ENCODE measurements at regions not wholly inside any gene's neighbourhood (a gene's known extent, or its start where the extent isn't known, plus 50 kb on each side); places are given as distances from the start of the nearest gene placed in this dataset.

DNA sequence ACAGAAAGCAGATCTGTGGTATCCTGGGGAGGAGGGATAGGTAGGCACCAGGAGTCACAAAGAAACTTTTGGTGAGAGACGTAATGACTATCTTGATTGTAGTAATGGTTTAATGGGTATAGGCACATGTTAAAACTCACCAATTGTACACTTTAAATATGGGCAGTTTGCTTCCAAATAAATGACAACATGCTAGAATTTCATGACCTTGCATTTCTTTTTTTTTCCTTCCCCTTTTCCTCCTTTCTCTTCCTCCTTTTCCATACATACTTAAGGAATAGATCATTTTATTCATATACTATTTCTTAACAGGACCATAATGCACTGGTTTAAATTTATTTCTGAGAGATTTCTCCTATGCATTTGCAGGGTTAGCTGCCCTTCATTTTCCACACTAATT, 341.8 kb downstream of the TMEM182 start:
- no peak for DNase-seq (ENCODE audit: low read depth)

DNA sequence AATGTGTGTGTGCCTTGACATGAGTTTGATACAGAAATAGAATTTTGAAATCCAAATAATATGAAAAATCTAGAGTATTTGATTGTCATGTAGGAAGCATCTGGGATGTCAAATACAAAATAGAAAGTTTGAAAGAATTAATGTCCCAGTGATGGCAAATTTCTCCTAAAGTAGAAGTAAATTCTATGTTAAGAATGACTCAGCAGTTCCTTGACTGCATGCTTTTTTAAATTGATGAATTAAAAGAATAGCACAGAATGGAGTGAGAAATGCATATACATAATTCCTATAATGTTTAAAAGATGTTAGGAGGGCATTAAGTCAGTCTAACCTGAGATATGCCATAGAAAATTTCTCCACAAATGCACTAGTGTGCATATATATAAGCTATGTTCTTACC, 357.5 kb downstream of the TMEM182 start:
- DNase-seq (ENCODE audit: low read depth), result no peak

DNA sequence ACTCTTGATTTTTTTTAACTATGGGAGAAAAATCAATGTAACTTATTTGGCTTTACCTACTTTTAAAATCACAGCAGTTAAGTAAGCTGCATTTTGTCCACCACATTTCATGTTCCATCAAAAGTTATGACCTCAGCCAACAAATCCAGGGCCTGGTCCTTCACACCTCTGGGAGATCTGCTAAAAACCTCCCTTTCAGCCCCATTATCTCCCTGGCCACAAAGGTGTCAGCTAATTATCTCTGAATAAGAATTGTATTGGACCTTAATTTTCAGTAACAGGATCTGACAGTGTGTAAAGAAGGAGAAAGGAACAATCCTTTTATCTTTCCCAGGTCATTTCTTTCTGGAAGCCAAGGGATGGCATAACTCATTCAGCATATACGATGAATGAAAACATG, 359.3 kb downstream of the TMEM182 start:
- no peak for DNase-seq (ENCODE audit: low read depth)

DNA sequence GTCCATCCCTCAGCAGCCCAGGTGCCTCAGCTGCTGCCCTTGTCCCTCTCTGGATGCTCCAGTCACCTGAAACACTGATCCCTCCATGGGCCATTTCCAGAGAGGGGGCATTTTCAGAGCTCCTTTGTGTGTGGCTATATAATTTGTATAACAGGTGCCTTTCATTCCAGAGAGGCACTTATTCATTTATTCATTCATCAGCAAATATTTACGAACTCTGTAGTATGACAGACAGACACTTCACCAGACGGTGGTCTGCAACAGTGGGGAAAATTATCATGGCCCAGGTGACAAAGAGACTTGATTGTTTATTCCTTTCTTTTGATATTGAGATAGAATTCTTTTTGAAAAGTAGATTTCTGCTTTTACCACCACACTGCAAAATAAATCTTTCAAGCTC, 361.7 kb downstream of the TMEM182 start:
- no peak for DNase-seq (ENCODE audit: low read depth)

DNA sequence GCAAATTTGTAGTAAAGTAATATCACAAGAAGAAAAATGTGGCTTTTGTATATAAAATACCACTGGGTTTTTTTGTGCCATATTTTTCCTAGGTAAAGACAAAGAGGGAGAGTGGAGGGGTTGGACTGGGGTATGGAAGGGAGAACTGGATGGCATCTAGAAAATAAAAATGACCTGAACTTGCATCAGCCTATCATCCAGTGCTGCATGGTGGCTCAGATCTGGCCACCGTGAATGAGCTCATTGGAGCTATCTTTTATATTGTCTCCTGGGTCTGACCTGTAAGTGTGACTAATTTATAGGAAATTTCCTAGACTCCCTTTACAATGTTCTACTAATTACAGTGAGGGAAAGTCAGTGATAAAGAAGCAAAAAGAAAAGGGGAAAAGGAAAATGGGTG, 369.0 kb downstream of the TMEM182 start:
- no peak for DNase-seq (ENCODE audit: low read depth)

DNA sequence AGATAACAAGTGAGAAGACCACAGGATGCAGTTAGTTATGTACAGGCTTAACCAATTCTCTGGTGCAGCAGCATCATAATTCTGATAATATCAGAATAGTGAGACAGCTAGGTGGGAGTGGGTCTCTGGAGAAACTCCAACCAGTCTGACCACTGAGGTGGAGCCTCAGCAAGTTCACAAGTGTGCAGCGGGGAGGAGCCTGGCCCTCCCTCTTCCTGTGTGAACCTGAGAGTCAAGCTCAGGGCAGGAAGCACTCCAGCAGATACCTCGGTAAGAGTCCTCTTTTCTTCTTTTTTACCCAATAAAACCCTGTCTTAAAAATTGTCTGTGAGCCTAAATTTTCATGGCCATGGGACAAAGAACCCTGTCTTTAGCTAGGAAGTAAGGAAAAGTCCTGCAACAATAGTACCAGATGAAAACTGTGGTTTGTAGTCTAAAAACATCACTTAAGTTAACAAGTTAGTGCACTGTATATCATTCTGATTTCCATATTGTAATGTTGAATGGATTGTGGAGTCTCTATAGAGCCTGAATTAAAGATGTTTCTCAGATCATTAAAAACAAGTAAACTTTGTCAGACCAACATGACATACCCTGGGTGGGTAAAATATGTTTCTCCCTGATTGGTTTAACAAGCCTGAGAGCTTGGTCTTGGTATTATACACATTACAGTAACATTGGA, 370.8 kb downstream of the TMEM182 start:
- DNase-seq (ENCODE audit: low read depth), result no peak

DNA sequence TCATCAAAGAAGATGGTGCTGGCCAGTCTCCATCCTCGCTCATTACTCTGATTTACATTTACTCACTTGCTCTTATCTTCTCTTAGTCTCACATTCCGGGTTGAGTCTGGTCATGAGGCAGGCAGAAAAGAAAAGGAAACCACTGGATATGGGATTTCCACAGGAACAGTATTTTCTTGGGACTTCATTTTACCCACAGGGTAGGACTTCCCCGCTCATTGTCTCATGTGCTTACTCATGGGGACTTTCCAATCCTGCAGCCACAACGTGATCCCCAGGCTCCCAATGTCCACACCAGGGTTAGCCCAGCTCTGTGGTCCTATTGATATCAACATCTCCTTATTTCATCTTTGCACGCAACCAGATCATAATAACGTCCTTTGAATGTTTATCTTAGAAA, 373.8 kb downstream of the TMEM182 start:
- DNase-seq (ENCODE audit: low read depth), result no peak

DNA sequence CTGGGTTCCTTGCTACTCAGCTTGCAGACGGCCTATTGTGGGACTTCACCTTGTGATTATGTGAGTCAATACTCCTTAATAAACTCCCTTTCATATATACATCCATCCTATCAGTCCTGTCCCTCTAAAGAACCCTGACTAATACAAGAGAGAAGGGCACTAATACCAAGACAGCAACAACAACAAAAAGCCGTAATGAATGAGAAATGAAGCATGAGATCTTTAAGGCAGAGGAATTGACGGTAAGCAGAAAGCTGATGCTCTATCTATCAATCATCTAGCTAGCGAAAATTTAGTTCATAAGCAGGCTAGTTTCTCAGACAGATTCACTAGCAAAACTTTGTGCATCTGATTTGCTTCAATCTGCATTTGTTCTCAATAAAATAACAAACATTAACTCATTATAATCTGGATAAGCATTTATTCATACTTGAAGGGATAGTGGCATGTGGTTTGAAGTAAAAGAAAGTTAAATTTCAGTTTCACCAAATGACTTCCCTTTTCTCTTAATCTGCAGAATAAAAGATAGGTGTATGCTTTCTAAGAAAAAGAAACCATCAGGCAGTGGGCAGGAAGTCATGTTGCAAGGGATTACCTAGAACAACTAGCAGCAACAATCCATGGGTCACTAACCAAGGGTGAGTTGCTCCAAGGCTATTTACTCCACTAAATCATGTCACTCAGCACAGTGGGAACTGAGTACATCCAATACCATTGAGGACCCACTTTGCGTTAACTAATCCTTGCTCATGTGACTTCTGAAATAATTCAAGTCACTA, 376.5 kb downstream of the TMEM182 start:
- no peak for DNase-seq (ENCODE audit: low read depth)

DNA sequence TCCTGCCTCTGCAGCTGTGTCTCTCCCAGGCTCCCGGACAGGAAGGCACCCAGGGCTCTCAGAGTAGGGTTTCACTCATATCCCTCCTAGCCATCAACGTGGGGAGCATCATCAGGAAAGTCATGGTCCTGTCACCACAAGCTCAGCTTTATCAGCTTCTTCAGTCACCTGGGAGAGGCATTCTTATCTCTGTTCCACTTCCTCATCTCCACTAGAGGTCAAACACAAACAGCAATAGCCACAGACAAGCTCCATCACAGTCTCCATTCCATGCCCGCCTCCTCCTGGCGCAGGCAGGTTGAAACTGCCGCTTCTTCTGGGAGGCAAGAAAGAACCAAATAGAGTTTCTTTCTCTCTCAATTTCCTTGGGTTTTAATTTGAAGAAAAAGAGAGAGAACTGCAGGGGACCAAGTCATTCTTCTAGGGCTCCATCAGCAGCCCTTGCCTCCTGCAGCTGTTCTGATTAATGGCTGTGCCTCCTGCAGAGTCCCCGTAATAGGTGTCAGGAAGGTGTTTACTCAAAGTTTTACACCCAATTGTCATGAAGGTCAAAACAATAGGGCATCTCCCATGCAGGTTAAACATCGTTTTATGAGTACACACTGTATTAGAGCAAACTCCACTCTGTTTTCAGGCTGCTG, 377.9 kb downstream of the TMEM182 start:
- no peak for DNase-seq (ENCODE audit: low read depth)

DNA sequence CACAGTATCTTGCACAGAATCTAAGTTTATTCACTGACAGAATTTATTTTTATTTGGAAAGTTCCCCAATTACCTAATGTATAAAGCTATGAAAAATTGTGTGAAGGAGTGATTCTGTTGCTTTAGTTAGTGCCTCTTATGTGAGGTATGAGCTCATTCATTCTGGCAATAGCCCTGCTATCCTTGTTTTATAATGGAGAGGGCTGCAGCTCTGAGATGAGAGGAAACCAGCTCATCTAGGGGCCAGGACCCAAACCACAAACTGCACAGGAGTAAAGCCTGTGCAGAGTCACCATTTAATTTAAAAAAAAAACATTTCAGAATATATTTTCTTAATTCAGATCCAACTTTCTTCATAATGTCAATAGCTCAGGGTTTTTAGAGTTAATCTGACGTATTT, 383.0 kb downstream of the TMEM182 start:
- DNase-seq (ENCODE audit: low read depth), result no peak

DNA sequence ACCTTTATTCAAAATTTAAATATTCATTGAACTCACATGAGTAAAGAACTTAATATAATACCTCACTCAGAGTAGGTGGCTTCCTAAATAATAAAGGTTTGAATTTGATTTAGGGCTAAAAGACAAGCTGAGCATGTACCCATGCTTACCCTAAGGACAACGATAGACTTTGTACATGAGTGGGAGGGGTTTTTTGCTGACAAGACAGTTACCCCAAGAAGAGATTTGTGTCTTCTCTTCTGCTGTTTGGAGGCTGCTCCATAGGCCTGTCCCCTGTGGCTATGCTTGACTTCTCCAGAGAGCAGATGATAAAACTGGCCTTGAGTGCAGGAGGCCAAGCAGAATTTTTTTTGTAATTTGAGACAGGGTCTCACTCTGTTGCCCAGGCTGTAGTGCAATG, 383.9 kb downstream of the TMEM182 start:
- no peak for DNase-seq (ENCODE audit: low read depth)

DNA sequence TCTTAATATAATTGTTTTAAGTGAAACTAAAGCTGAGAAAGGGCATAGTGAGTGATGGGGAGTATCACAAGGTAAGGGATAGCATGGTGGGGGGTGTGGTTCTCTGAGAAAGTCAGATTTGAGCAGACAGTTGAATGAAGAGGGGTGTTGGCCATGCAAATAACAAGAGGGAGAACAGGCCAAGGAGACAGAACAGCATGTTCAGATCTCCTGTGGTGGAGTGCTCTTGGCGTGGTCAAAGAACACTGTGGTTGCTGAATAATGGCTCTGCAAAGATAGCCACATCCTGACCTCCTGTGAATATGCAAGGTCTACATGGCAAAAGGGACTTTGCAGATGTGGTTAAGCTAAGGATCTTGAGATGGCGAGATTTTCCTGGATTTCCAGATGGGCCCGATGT, 389.2 kb downstream of the TMEM182 start:
- no peak for DNase-seq (ENCODE audit: low read depth)

DNA sequence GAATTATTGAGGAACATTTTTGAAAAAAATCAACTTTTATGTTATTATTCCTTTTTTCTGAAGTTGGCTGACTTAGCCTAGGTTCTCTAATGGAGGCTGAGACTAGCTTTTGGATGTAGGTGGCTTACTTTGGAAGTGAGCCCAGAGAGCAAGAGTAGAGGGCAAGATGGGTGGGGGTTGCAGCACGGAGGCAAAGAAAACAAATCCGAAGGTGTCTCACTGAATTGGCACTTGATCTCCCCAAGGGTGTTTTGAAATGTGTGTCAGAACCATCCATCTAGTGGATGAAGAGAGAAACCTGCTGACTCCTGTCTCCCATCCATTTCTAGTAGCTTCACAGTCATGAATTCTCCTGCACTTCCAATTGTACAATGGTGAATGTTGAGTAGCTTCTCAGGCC, 390.7 kb downstream of the TMEM182 start:
- no peak for DNase-seq (ENCODE audit: low read depth)

DNA sequence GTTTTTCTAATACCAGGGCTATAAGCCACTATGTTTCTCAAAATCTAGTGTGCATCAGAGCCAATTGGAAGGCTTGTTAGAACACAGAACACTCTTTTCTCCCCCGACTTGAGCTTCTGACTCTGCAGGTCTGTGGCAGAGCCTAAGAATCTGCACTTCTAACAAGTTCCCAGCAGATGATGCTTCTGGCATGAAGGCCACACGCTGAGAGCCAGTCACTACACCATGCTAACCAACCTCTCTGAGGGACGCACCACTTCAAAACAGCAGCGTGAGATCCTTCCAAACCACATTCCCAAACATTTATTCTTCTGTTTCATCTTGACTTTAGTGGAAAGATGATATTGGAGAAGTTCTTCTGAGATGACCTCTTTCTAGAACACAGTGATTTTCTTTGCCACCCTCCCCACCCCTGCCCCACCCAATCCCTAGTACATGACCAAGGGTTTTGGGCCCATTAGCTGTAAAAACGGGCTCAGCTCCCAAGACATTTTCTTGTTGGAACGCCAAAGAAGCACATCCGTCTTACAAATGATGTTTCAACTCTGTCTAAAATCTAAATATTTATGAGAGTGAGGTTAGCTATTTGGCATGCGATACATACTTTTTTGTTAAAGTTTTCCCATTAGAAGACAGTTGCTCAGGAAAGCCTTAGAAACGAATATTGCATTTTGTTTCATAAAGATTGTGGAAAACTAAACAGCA, 391.9 kb downstream of the TMEM182 start:
- DNase-seq (ENCODE audit: low read depth), result no peak

DNA sequence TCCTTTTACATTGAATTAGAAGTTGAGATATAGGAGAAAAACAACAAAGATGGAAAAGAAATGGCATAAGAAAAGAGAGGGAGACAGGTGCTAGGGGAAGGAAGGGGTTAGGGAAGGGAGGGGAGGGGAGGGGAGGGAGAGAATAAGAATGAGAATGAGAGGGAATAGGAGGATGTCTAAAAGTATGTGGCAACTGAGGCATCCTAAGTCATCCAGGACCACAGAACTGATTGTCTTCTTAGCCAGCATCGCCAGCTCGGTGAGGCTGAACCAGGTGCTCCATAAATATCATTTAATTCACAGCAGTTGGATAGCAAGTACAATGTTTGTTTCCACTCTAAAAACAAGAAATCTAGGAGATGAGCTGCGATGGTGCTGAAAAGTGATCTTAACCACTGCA, 393.5 kb downstream of the TMEM182 start:
- DNase-seq (ENCODE audit: low read depth), result no peak

DNA sequence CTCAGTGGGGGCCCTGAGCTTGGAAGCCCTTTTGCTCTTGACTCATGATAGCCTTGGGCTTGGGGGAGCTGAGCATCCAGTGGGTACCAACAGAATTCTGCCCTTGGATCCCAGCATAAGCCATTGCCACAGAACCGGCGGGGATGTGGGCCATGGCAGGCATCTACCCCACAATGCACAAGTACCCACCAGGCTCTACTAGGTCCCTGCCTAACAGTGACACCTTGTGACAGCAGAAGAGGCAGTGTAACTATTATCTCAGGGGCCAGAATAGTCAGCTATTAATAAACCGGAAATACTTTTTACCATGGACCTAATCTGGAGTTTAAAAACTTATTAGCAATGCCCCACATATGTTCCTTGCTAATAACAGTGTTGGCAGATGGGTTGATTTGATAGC, 397.2 kb downstream of the TMEM182 start:
- DNase-seq (ENCODE audit: low read depth), result no peak

DNA sequence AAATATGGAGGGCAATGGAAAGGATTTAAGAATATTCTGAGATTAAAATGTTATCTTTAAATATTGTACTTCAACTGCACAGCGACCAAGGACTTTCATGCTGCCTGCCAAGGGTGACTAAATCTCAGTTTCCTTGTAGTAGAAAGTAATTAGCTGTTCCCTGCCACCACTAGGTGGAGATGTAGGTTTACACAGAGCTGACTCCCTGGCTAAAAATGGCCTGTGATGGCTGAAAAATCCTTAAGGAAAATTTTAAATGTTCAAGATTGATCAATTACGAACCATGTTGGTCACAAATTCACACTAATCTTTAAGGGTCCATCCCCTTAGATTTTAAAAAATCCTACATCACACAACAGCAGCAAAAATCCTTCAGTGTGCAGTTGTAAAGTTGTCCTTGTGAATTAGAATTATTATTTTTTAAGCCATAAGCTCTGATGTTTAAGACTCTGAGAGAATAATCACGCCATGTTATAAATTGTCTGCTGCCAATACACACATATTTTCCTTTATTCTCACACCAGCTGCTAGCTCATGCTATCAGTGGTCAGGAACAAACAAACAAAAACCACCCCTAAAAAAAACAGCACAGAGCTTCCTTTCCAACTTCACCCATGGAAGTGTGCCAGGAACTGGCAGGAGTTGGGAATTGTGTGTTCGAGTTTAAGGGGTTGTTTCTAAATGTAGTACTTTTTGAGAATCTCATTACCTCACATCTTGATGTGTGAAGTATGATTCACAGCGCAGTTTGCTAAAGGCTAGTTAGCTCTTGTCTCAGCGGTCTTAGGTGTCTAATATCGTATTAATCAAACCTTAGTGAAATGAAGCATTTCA, 399.8 kb downstream of the TMEM182 start:
- DNase-seq (ENCODE audit: low read depth), result peak; percentile 50

DNA sequence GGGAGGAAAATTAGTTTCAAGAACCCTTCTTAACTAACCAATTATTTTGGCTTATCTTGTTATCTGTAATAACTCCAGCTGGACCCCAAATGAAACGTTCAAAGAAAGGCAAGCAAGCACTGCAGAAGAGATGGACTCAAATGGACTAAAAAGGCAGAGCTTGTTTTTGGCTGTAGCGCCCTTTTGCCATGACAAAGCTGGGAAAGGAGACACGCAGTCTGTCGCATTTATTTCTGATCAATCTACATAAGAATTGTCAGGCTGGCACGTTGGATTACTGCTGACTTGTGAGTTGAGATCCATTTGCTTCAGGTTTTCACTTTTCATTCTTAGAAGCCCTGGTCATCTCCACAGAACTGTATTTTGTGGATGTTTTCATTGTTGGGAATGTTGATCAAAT, 402.9 kb downstream of the TMEM182 start:
- DNase-seq (ENCODE audit: low read depth), result no peak

DNA sequence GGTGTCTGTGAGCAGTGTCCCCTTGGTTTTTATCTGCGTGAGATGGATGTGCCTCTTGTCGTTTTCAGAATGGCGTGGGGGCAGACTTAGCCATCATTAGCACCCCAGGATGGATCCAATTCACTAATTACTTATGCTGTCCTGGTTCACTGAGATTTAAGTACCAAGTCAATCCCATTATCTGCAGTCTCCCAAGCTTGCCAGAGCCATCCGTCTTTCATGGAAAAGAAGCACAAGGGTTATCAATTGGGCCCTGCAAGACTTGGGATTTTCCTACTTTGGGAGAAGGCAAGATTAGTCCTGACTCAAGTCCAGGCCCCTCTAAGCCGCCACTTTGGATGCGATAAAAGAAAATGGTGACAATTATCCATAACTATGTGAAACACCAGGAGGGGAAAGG, 404.0 kb downstream of the TMEM182 start:
- DNase-seq (ENCODE audit: low read depth), result no peak

DNA sequence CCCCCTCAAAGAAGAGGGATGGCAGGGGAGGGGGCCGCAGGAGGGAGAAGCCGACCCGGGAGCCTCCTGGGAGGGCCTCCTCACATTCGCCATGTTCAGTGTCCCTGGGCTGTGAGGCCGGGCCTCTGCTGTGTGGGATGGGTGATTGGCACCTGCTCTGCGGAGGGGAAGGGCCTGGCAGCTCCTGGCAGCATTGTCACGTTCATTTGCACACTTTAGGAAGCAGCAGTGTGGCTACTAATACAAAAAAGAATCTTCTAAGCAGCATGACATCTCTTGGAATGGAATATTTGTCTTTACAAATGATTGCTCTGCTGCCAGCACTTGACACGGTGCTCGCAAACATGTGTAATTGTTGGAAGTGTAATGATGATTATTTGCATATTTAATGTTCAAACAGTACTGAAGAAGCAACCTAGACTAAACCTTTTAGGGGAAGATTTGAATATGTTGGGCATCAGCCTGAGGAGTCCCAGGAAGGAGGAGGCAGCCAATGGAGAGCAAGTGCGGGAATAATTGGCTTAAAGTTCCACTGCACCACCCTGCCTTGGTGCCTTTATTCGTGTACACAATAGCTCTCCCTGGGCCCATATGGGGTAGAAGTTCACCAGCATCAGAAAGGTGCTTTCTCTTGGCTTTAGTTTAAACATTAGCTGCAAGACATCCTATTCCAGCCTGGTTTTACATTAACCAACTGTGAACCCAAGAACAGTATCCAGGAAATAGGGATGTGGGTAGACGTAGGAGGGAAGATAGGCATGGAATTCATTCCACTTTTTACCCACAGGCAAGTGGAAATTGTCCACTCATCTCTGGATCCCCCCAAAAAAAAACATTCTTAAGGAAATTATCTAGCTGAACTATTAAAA, 404.9 kb downstream of the TMEM182 start:
- DNase-seq (ENCODE audit: low read depth), result no peak

DNA sequence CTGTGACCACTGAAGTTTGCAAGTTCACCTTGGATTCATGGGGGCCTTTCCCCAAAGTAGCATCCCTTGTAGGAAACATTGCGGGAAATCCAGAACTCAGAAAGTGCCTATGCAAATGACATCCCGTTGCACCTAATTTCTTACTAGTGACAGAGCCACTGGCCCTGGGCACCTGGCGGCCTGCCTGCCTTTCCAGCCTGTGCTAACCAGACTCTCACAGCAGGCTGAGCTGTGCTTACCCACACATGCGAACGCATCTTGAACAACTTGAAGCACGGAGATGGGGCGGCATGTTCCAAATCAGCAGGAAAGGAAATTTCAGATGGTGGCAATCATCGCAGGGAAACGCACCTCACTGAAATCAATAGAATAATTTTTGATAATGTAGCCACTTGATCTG, 405.8 kb downstream of the TMEM182 start:
- no peak for DNase-seq (ENCODE audit: low read depth)
